PFSK-1 (cell line): ENCODE measurements at regions not wholly inside any gene's neighbourhood (a gene's known extent, or its start where the extent isn't known, plus 50 kb on each side); places are given as distances from the start of the nearest gene placed in this dataset.

ENCODE experiments used
- POLR2AphosphoS5 ChIP-seq: IDR thresholded peaks from 2 replicates; pipeline ENCODE4 v1.6.1; 2012; ENCODE audit warnings: low read depth, mild to moderate bottlenecking, control low read depth, low read length, moderate library complexity
- SIN3A ChIP-seq: IDR thresholded peaks from 2 replicates; pipeline ENCODE4 v1.6.1; 2012; ENCODE audit warnings: mild to moderate bottlenecking, low read length, moderate library complexity, borderline replicate concordance; ENCODE audit not compliant: insufficient read depth
- TAF1 ChIP-seq: IDR thresholded peaks from 2 replicates; pipeline ENCODE4 v1.6.1; 2012; ENCODE audit warnings: low read length, control low read depth, borderline replicate concordance; ENCODE audit not compliant: insufficient read depth

- no peak for TF ChIP-seq TAF1
- TF ChIP-seq SIN3A = no peak
- no peak for TF ChIP-seq POLR2AphosphoS5
These were observed 825.7 kb downstream of the FAM181B start for GRCh38 chr11:81907996-81908395.
